Mesendoderm (in vitro differentiated cells): ENCODE measurements at regions not wholly inside any gene's neighbourhood (a gene's known extent, or its start where the extent isn't known, plus 50 kb on each side); places are given as distances from the start of the nearest gene placed in this dataset.
"Not testable (repeated sequence)": the region's sequence is repeated elsewhere in the genome, so short reads cannot be mapped to it uniquely, and the experiment has no call there.

Experiments used
- DNase-seq: peaks from one replicate; pipeline ENCODE4 v3.0.0; 2013
- H2AK5ac ChIP-seq: 2 replicates; pipeline ENCODE4 v1.6.1; 2013; ENCODE audit warnings: low read length, inconsistent platforms
- H2BK120ac ChIP-seq: 2 replicates; pipeline ENCODE4 v1.6.1; 2013; ENCODE audit warnings: low read depth, mild to moderate bottlenecking, low read length, moderate library complexity, mixed read lengths
- H2BK15ac ChIP-seq: replicated peaks from 2 replicates; pipeline ENCODE4 v1.6.1; 2013; ENCODE audit warnings: low read depth, mild to moderate bottlenecking, moderate library complexity
- H2BK5ac ChIP-seq: 2 replicates; pipeline ENCODE4 v1.6.1; 2013; ENCODE audit warnings: low read length, inconsistent platforms
- H3K18ac ChIP-seq: 2 replicates; pipeline ENCODE4 v1.6.1; 2013; ENCODE audit warnings: mild to moderate bottlenecking, low read length, mixed read lengths
- H3K23ac ChIP-seq: one replicate; pipeline ENCODE4 v1.6.1; 2013; ENCODE audit warnings: low read length
- H3K27ac ChIP-seq: 2 replicates; pipeline ENCODE4 v1.5.1; 2013; ENCODE audit warnings: low read depth, mild to moderate bottlenecking, inconsistent platforms, low read length, moderate library complexity
- H3K27me3 ChIP-seq: 2 replicates; pipeline ENCODE4 v1.6.1; 2013; ENCODE audit warnings: low read length, control low read depth, mild to moderate bottlenecking, inconsistent platforms; ENCODE audit not compliant: insufficient read depth, poor library complexity
- H3K36me3 ChIP-seq: 2 replicates; pipeline ENCODE4 v1.6.1; 2013; ENCODE audit warnings: low read length, inconsistent platforms; ENCODE audit not compliant: control insufficient read depth, insufficient read depth
- H3K4ac ChIP-seq: one replicate; pipeline ENCODE4 v1.6.1; 2013; ENCODE audit warnings: low read depth, mild to moderate bottlenecking, low read length, moderate library complexity
- H3K4me1 ChIP-seq: 2 replicates; pipeline ENCODE4 v1.6.1; 2013; ENCODE audit warnings: low read depth, low read length, inconsistent platforms; ENCODE audit not compliant: control insufficient read depth
- H3K4me2 ChIP-seq: 2 replicates; pipeline ENCODE4 v1.6.1; 2013; ENCODE audit warnings: low read length
- H3K4me3 ChIP-seq: 2 replicates; pipeline ENCODE4 v1.5.1; 2013; ENCODE audit warnings: mild to moderate bottlenecking, low read length
- H3K56ac ChIP-seq: one replicate; pipeline ENCODE4 v1.6.1; 2013; ENCODE audit warnings: low read length
- H3K79me1 ChIP-seq: 2 replicates; pipeline ENCODE4 v1.6.1; 2013; ENCODE audit warnings: low read length, inconsistent platforms
- H3K79me2 ChIP-seq: 2 replicates; pipeline ENCODE4 v1.6.1; 2013; ENCODE audit warnings: mild to moderate bottlenecking, low read length; ENCODE audit not compliant: control insufficient read depth, insufficient read depth
- H3K9ac ChIP-seq: 2 replicates; pipeline ENCODE4 v1.6.1; 2013; ENCODE audit warnings: low read length, inconsistent platforms
- H4K5ac ChIP-seq: one replicate; pipeline ENCODE4 v1.6.1; 2013; ENCODE audit warnings: low read length
- H4K8ac ChIP-seq: one replicate; pipeline ENCODE4 v1.6.1; 2013; ENCODE audit warnings: low read depth, mild to moderate bottlenecking, control low read depth, low read length, moderate library complexity
- WGBS: extraction: QIAGEN DNeasy Blood & Tissue Kit; methylation state at CpG from one replicate; pipeline ENCODE4 v1.1.7; 2013; ENCODE audit warnings: low lambda C conversion rate, missing lambda C conversion rate; ENCODE audit not compliant: insufficient coverage; ENCODE audit errors: extremely low coverage; 5-methylcytosine and 5-hydroxymethylcytosine counted together

DNA sequence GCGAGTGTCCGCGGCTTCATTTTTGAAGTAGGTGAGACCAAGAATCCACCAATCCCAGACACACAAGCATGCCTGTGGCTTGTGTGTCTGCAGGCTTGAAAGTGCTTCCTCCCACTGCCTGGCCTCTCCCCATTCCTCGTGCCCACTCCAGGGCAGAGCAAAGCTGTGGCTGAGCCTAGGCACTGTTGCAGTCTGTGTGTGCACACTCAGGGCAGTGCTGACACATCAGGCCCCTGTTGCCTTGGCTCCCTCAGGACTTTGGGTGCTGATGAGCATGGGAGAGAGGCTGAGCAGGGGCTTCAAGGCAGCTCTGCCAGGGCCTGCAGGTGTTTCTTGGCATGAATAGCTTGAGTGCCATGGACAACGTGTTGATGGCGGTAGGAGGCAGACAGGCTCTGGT lies 776.7 kb downstream of the CDH11 start:
- Histone ChIP-seq H2BK15ac (no peak overlapping the region), H4K8ac (no peak overlapping the region), H3K23ac (no peak overlapping the region), H4K5ac (no peak overlapping the region), H2AK5ac (no peak overlapping the region), H3K4me3 (no peak overlapping the region), H3K4ac (no peak overlapping the region), H3K4me2 (no peak overlapping the region), H2BK120ac (no peak overlapping the region), H3K56ac (no peak overlapping the region), H2BK5ac (no peak overlapping the region), H3K18ac (no peak overlapping the region), H3K79me2 (no peaks in the 10 kb centered on the region), H3K9ac (no peak overlapping the region), H3K79me1 (no peaks in the 10 kb centered on the region), H3K27ac (no peak overlapping the region), H3K4me1 (no peaks in the 10 kb centered on the region), H3K27me3 (no peaks in the 10 kb centered on the region), H3K36me3 (no peaks in the 10 kb centered on the region)
- DNase-seq: no peak
- no CpG with 5 or more reads among the region's 6 CpGs for WGBS

DNA sequence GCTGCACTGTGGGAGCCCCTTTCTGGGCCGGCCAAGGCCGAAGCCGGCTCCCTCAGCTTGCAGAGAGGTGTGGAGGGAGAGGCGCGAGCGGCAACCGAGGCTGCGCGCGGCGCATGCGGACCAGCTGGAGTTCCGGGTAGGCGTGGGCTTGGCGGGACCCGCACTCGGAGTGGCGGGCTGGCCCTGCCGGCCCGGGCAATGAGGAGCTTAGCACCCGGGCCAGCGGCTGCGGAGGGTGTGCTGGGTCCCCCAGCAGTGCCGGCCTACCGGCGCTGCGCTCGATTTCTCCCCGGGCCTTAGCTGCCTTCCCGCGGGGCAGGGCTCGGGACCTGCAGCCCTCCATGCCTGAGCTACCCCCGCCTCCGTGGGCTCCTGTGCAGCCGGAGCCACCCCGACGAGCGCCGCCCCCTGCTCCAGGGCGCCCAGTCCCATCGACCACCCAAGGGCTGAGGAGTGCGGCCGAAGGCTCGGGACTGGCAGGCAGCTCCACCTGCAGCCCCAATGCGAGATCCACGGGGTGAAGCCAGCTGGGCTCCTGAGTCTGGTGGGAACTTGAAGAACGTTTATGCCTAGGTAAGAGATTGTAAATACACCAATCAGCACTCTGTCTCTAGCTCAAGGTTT lies 777.9 kb downstream of the CDH11 start:
- not testable (repeated sequence) for H3K4me2 ChIP-seq
- no CpG with 5 or more reads among the region's 47 CpGs for WGBS

DNA sequence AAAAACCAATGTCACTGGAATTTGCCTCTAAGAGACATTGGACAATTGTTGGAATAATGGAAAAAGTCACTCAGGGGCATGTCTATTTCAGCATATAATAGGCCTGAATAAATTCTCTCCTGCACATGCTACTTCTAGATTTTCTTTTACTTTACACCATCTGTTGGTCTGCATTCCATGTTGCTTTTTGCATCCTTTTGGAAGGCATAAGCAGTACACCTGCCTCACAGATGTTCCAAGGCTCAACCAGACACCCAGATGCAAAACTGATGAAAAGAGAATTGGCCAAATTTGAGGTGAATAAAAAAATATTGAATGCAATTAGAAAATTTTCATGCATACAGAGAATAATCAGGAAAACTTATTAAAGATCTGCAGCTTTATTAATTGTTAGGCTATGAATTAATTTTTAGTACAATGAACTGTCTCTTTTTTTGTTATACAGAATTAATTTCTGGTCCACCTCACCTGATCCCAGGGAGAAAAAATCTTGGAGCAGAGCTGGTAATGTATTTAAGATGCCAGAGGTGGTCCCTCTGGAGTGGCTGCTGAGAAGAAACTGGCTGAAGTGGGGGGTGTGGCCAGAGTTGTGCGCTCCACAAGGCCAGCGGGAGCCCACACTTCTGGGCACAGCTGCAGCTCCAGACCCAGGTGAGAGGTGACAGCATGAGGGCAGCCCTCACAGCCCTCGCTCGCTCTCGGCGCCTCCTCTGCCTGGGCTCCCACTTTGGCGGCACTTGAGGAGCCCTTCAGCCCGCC lies 778.6 kb downstream of the CDH11 start:
- DNase-seq: no peak
- Histone ChIP-seq H4K8ac (no peak overlapping the region), H3K4me3 (no peak overlapping the region), H3K56ac (no peak overlapping the region), H3K18ac (no peak overlapping the region), H3K27ac (no peak overlapping the region), H3K23ac (no peak overlapping the region), H3K4ac (no peak overlapping the region), H3K27me3 (no peaks in the 10 kb centered on the region), H3K9ac (no peak overlapping the region), H2AK5ac (no peak overlapping the region), H3K4me1 (no peaks in the 10 kb centered on the region), H4K5ac (no peak overlapping the region), H2BK15ac (no peak overlapping the region), H3K79me1 (no peaks in the 10 kb centered on the region), H2BK5ac (no peak overlapping the region), H2BK120ac (no peak overlapping the region), H3K4me2 (no peak overlapping the region), H3K79me2 (no peaks in the 10 kb centered on the region), H3K36me3 (no peaks in the 10 kb centered on the region)
- WGBS: no CpG with 5 or more reads among the region's 8 CpGs

More for the DNA sequence above, 777.9 kb downstream of the CDH11 start:
- H3K4ac ChIP-seq, H3K18ac ChIP-seq, H3K27ac ChIP-seq, H4K5ac ChIP-seq, H3K9ac ChIP-seq, H3K4me1 ChIP-seq, H3K56ac ChIP-seq, H4K8ac ChIP-seq, H2BK5ac ChIP-seq, H3K4me3 ChIP-seq, H3K79me1 ChIP-seq, H2BK120ac ChIP-seq, H2AK5ac ChIP-seq, DNase-seq, H3K27me3 ChIP-seq, H2BK15ac ChIP-seq, H3K36me3 ChIP-seq, H3K23ac ChIP-seq, H3K79me2 ChIP-seq: not testable (repeated sequence)

DNA sequence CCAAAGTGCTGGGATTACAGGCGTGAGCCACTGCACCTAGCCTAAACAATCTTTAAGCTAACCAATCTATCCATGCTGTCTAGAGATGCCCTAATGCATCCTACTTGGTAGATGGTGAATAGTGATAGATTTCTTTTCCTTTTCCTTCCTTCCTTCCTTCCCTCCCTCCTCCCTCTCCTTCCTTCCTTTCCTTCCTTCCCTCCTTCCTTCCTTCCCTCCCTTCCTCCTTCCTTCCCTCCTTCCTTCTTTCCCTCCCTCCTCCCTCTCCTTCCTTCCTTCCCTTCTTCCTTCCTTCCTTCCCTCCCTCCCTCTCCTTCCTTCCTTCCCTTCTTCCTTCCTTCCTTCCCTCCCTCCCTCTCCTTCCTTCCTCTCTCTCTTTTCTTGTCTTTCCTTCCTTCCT lies 780.5 kb downstream of the CDH11 start:
- not testable (repeated sequence) for H3K27ac ChIP-seq
- WGBS: no CpG with 5 or more reads among the region's 1 CpG

DNA sequence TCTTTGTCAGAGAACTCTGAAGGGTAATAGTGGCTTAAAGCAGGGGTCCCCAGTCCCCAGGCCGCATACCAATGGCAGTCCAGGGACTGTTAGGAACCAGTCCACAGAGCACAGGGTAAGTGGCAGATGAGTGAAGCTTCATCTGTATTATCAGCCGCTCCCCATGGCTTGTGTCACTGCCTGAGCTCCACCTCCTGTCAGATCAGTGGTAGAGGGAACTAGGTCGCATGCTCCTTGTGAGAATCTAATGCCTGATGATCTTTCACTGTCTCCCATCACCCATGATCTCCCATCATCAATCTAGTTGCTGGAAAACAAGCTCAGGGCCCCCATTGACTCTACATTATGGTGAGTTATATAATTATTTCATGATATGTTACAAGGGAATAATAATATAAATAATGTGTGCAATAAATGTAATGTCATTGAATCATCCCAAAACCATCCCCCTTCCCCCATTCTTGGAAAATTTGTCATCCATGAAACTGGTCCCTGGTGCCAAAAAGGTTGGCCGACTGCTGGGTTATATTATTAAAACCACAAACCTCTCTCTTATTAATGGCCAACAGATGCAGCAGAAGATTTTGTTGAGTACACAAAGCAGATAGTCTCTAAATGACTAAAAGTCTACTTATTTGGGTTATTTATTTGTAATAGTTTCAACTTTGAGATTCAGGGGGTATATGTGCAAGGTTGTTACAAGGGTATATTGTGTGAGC lies 782.7 kb downstream of the CDH11 start:
- H3K4ac ChIP-seq: no peak overlapping the region

More for the DNA sequence above, 780.5 kb downstream of the CDH11 start:
- H4K5ac ChIP-seq, H3K56ac ChIP-seq, H2BK15ac ChIP-seq, H3K4ac ChIP-seq, DNase-seq, H3K79me2 ChIP-seq, H2BK5ac ChIP-seq, H2AK5ac ChIP-seq, H3K4me2 ChIP-seq, H3K36me3 ChIP-seq, H3K27me3 ChIP-seq, H3K23ac ChIP-seq, H3K9ac ChIP-seq, H3K4me1 ChIP-seq, H3K79me1 ChIP-seq, H3K4me3 ChIP-seq, H4K8ac ChIP-seq, H2BK120ac ChIP-seq, H3K18ac ChIP-seq: not testable (repeated sequence)

More for the DNA sequence above, 782.7 kb downstream of the CDH11 start:
- Histone ChIP-seq H3K27ac (no peak overlapping the region), H3K4me1 (no peaks in the 10 kb centered on the region), H3K18ac (no peak overlapping the region), H4K8ac (no peak overlapping the region), H3K4me3 (no peak overlapping the region), H3K56ac (no peak overlapping the region), H3K23ac (no peak overlapping the region), H2AK5ac (no peak overlapping the region), H3K79me2 (no peaks in the 10 kb centered on the region), H4K5ac (no peak overlapping the region), H2BK15ac (no peak overlapping the region), H3K79me1 (no peaks in the 10 kb centered on the region), H3K36me3 (no peaks in the 10 kb centered on the region), H2BK5ac (no peak overlapping the region), H3K27me3 (no peaks in the 10 kb centered on the region), H3K4me2 (no peak overlapping the region), H2BK120ac (no peak overlapping the region), H3K9ac (no peak overlapping the region)
- no CpG with 5 or more reads among the region's 4 CpGs for WGBS
- peak; percentile 2 for DNase-seq
